Mesothelial cell of epicardium (in vitro differentiated cells): ENCODE measurements at regions not wholly inside any gene's neighbourhood (a gene's known extent, or its start where the extent isn't known, plus 50 kb on each side); places are given as distances from the start of the nearest gene placed in this dataset.
"Not testable (repeated sequence)": the region's sequence is repeated elsewhere in the genome, so short reads cannot be mapped to it uniquely, and the experiment has no call there.

Experiments used
- DNase-seq, 2 experiments: peaks; one replicate each; pipeline ENCODE4 v3.0.0; 2021; ENCODE audit warnings: low spot score in 2 of 2; ENCODE audit not compliant: unreplicated experiment in 2 of 2
- H3K27ac Mint-ChIP-seq: 2 replicates; pipeline ENCODE4 v1.8.0; 2021; ENCODE audit warnings: mixed read lengths
- H3K27me3 Mint-ChIP-seq: 2 replicates; pipeline ENCODE4 v1.8.0; 2021; ENCODE audit warnings: low read depth, mixed read lengths
- H3K36me3 Mint-ChIP-seq: 2 replicates; pipeline ENCODE4 v1.8.0; 2021; ENCODE audit warnings: mixed read lengths
- H3K4me1 Mint-ChIP-seq: 2 replicates; pipeline ENCODE4 v1.8.0; 2021; ENCODE audit warnings: mixed read lengths
- H3K4me3 Mint-ChIP-seq: 2 replicates; pipeline ENCODE4 v1.8.0; 2021; ENCODE audit warnings: mild to moderate bottlenecking, moderate library complexity, mixed read lengths
- H3K9me3 Mint-ChIP-seq: 2 replicates; pipeline ENCODE4 v1.8.0; 2021; ENCODE audit warnings: mixed read lengths
- TF ChIP-seq, protein P1 (sequence below): fragments of 200-600 bp; sonication (generic); IDR thresholded peaks from one replicate; pipeline ENCODE4 v1.5.0; 2021; ENCODE audit warnings: antibody characterized with exemption; ENCODE audit not compliant: unreplicated experiment

DNA sequence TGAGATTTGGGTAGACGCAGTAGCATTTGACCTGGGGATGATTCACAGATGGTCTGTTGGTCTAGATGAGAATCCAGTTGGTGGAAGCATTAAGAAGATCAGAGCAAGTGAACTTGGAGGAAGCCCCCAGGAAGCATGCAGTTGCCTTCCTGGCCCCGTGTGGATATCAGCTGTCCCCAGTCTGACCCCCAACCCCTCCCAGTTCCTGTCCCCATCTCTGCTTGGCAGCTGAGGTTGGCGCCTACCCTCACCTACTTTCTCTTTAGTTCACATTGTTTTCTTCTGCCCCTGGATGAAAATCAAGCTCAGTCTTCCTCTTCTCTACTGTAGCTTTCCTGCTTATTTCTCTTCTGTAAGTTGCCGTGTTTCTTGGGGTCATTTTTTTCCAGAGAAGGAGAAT is 227.9 kb downstream of the GATA3 start:
- DNase-seq = no peak
- Mint-ChIP-seq H3K36me3 (no peaks in the 10 kb centered on the region), H3K4me1 (peaks cover 10% of the 10 kb centered on the region), H3K4me3 (no peak overlapping the region), H3K9me3 (no peaks in the 10 kb centered on the region), H3K27ac (no peak overlapping the region), H3K27me3 (no peaks in the 10 kb centered on the region)
- TF ChIP-seq, protein P1, sequence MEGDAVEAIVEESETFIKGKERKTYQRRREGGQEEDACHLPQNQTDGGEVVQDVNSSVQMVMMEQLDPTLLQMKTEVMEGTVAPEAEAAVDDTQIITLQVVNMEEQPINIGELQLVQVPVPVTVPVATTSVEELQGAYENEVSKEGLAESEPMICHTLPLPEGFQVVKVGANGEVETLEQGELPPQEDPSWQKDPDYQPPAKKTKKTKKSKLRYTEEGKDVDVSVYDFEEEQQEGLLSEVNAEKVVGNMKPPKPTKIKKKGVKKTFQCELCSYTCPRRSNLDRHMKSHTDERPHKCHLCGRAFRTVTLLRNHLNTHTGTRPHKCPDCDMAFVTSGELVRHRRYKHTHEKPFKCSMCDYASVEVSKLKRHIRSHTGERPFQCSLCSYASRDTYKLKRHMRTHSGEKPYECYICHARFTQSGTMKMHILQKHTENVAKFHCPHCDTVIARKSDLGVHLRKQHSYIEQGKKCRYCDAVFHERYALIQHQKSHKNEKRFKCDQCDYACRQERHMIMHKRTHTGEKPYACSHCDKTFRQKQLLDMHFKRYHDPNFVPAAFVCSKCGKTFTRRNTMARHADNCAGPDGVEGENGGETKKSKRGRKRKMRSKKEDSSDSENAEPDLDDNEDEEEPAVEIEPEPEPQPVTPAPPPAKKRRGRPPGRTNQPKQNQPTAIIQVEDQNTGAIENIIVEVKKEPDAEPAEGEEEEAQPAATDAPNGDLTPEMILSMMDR = no peak

DNA sequence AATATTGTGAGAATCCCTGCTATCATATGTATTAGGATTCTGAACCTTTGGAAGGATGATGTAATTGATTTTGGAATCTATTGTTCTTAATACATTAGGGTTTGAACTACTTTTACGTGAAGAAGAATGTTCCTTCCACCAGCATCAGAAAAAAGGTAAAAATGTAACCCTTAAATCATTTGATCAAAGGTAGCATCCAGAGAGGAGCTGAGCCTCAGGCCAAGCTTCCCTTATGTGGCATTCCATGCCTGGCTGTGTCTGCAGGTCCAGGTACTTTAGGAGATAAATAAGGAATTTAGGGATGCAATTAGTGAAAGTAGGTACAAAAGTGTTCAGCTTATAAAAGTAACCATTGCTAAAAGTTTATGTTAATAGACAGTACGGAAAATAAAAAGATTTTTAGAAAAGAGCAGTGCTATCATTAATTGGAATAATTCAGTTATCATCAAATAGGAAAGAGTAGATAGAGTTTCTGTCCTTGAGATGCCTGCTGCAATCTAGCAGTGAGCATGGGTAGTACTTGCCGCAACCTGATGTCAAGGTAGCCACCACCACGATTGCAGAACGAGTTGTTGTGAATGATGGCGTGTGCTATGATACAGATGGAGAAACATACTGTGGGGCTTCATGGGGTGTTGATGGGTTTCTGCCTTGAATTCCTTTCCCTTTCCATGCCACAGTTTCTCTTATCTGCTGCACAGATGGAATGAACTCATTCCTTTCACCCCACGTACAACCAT is 228.8 kb downstream of the GATA3 start:
- Mint-ChIP-seq H3K4me3 (no peak overlapping the region), H3K27ac (no peak overlapping the region), H3K36me3 (no peaks in the 10 kb centered on the region), H3K27me3 (no peaks in the 10 kb centered on the region), H3K4me1 (peaks cover 2% of the 10 kb centered on the region), H3K9me3 (no peaks in the 10 kb centered on the region)
- TF ChIP-seq, protein P1 = no peak
- no peak for DNase-seq

DNA sequence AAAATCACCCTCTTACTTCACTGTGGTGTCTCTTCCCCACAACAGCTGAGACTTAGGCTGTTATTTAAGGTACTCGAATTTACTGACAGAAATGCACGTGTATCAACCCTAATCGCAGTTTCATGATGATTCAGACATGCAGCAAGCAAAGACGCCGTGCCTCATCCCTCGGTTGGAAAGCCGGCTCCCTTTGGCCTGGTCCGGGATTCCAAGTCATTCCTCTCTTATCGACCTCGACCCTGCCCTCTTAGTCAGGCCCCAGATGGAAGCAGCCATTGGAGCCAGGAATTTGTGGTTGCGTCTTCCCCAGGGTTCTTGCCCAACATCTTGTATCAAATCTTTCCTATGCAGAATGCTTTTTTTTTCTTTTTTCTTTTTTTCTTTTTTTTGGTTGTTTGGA is 229.5 kb downstream of the GATA3 start:
- H3K27ac Mint-ChIP-seq = no peak overlapping the region
- peaks cover 2% of the 10 kb centered on the region for H3K4me1 Mint-ChIP-seq
- H3K9me3 Mint-ChIP-seq = no peaks in the 10 kb centered on the region
- no peak overlapping the region for H3K4me3 Mint-ChIP-seq
- no peaks in the 10 kb centered on the region for H3K27me3 Mint-ChIP-seq
- no peak for DNase-seq
- TF ChIP-seq, protein P1 = no peak
- H3K36me3 Mint-ChIP-seq = no peaks in the 10 kb centered on the region

DNA sequence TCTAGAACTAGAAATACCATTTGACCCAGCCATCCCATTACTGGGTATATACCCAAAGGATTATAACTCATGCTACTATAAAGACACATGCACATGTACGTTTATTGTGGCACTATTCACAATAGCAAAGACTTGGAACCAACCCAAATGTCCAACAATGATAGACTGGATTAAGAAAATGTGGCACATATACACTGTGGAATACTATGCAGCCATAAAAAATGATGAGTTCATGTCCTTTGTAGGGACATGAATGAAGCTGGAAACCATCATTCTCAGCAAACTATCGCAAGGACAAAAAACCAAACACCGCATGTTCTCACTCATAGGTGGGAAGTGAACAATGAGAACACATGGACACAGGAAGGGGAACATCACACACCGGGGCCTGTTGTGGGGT is 231.5 kb downstream of the GATA3 start:
- not testable (repeated sequence) for H3K4me1 Mint-ChIP-seq, H3K9me3 Mint-ChIP-seq, DNase-seq, H3K27me3 Mint-ChIP-seq, H3K4me3 Mint-ChIP-seq, H3K27ac Mint-ChIP-seq, H3K36me3 Mint-ChIP-seq

DNA sequence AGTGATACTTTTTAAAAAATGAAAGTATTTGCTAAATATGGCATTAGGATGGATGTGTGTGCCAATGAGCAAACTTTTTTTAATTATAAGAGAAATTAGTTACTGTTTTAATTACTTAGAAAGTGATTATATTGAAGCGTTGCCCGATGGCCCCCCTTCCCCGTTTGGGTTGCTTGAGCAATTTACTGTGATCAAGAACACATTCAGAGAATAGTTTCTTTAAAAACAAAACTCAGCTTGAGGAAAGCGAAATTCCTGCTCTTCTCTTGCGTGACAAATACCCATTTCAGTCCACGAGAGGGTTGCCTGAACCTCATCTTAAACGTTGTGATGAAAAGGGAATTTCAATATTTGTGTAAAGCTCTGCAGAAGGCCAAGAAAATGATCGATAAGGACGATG is 234.1 kb downstream of the GATA3 start:
- no peak for DNase-seq
- no peaks in the 10 kb centered on the region for H3K36me3 Mint-ChIP-seq
- no peaks in the 10 kb centered on the region for H3K27me3 Mint-ChIP-seq
- no peak overlapping the region for H3K27ac Mint-ChIP-seq
- H3K4me1 Mint-ChIP-seq = no peaks in the 10 kb centered on the region
- no peaks in the 10 kb centered on the region for H3K9me3 Mint-ChIP-seq
- no peak overlapping the region for H3K4me3 Mint-ChIP-seq
- TF ChIP-seq, protein P1 = no peak

DNA sequence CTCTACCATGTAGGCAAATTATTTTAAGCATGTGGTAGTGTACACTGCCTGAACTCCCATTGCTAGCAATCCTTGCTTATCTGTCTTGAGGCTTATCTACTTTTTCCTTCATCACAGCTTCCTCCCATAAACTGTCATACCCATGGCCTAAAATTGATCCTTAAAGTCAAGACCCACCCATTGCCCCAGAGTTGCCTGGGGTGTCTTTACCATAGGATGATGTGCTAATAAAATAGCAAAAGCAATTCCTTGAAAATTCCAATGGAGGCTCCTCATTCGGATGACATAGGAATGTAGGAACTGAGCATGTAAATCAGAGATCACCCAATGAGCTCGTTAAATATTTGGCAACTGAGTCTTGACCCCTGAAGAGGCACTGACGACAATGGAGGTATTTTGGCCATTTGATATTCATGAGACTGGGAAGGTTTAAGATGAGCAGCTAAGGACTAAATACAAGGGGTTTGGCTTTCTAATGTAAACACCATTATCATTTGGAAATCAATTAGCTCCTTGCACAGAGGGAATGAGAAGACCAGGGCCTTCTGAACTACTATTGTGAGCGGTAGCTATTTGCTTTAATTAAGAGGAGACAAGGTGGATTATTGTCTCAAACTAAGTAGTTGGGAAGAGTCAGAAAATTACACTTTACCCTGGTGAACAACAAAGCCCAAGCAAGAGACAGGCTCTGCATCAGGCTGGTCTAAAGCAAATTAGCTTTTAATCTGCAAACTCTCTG is 234.9 kb downstream of the GATA3 start:
- no peaks in the 10 kb centered on the region for H3K36me3 Mint-ChIP-seq
- no peaks in the 10 kb centered on the region for H3K4me1 Mint-ChIP-seq
- H3K9me3 Mint-ChIP-seq = no peaks in the 10 kb centered on the region
- H3K27me3 Mint-ChIP-seq = no peaks in the 10 kb centered on the region
- no peak overlapping the region for H3K4me3 Mint-ChIP-seq
- TF ChIP-seq, protein P1 = no peak
- no peak overlapping the region for H3K27ac Mint-ChIP-seq
- no peak for DNase-seq
